DOHH2 (cell line): ENCODE measurements at regions not wholly inside any gene's neighbourhood (a gene's known extent, or its start where the extent isn't known, plus 50 kb on each side); places are given as distances from the start of the nearest gene placed in this dataset.

Experiments
- H3F3A ChIP-seq: fragments of 200-600 bp; sonication (generic), shearing (Covaris generic); 2 replicates; pipeline ENCODE4 v1.6.0; 2016; ENCODE audit warnings: antibody characterized with exemption, mild to moderate bottlenecking; ENCODE audit not compliant: control insufficient read depth, insufficient read depth
- H3K27ac ChIP-seq: fragments of 200-600 bp; sonication (generic); 2 replicates; pipeline ENCODE4 v1.5.1; 2014; ENCODE audit warnings: low read depth, mild to moderate bottlenecking, low read length, moderate library complexity
- H3K27me3 ChIP-seq: fragments of 200-600 bp; sonication (generic); 2 replicates; pipeline ENCODE4 v1.6.1; 2014; ENCODE audit warnings: mild to moderate bottlenecking, low read length, mixed read lengths; ENCODE audit not compliant: control insufficient read depth
- H3K36me3 ChIP-seq: fragments of 200-600 bp; sonication (generic); 2 replicates; pipeline ENCODE4 v1.6.1; 2014; ENCODE audit warnings: mild to moderate bottlenecking, low read length, moderate library complexity, mixed read lengths; ENCODE audit not compliant: control insufficient read depth
- H3K4me1 ChIP-seq: fragments of 200-600 bp; sonication (generic); 2 replicates; pipeline ENCODE4 v1.6.1; 2014; ENCODE audit warnings: mild to moderate bottlenecking, low read length, mixed read lengths; ENCODE audit not compliant: control insufficient read depth
- H3K4me2 ChIP-seq: fragments of 200-600 bp; sonication (generic); 2 replicates; pipeline ENCODE4 v1.6.0; 2014; ENCODE audit warnings: mild to moderate bottlenecking, low read length, moderate library complexity
- H3K4me3 ChIP-seq: fragments of 200-600 bp; sonication (generic); 2 replicates; pipeline ENCODE4 v1.5.1; 2014; ENCODE audit warnings: mild to moderate bottlenecking, low read length, mixed read lengths
- H3K79me2 ChIP-seq: fragments of 200-600 bp; sonication (generic); 2 replicates; pipeline ENCODE4 v1.6.1; 2014; ENCODE audit warnings: mild to moderate bottlenecking, low read length, mixed read lengths; ENCODE audit not compliant: control insufficient read depth
- H3K9me2 ChIP-seq: fragments of 200-600 bp; sonication (generic); replicated peaks from 2 replicates; pipeline ENCODE4 v1.6.1; 2014; ENCODE audit warnings: mild to moderate bottlenecking, low read length, mixed read lengths; ENCODE audit not compliant: control insufficient read depth
- H3K9me3 ChIP-seq: fragments of 200-600 bp; sonication (generic); 2 replicates; pipeline ENCODE4 v1.6.1; 2014; ENCODE audit warnings: antibody characterized with exemption, low read length, mixed read lengths; ENCODE audit not compliant: control insufficient read depth, insufficient read depth
- H4K20me1 ChIP-seq: fragments of 200-600 bp; sonication (generic); 2 replicates; pipeline ENCODE4 v1.6.0; 2014; ENCODE audit warnings: low read depth, mild to moderate bottlenecking, antibody characterized with exemption, low read length, moderate library complexity; ENCODE audit not compliant: control insufficient read depth, insufficient read depth
- CTCF ChIP-seq: fragments of 200-600 bp; sonication (generic); IDR thresholded peaks from one replicate; pipeline ENCODE4 v1.5.1; 2014; ENCODE audit warnings: antibody characterized with exemption, mild to moderate bottlenecking, low read depth, low read length; ENCODE audit not compliant: poor library complexity, severe bottlenecking
- EZH2phosphoT487 ChIP-seq: fragments of 200-600 bp; sonication (generic); IDR thresholded peaks from 2 replicates; pipeline ENCODE4 v1.6.1; 2017; ENCODE audit warnings: borderline replicate concordance, mild to moderate bottlenecking, antibody characterized with exemption, low read length, moderate library complexity, mixed read lengths

GRCh38 chr1:234840253-234840652 is 230.3 kb upstream of the IRF2BP2 start:
- Histone ChIP-seq H3K4me2 (no peak overlapping the region), H3K4me3 (no peak overlapping the region)
- TF ChIP-seq EZH2phosphoT487 (no peak), CTCF (no peak)

DNA sequence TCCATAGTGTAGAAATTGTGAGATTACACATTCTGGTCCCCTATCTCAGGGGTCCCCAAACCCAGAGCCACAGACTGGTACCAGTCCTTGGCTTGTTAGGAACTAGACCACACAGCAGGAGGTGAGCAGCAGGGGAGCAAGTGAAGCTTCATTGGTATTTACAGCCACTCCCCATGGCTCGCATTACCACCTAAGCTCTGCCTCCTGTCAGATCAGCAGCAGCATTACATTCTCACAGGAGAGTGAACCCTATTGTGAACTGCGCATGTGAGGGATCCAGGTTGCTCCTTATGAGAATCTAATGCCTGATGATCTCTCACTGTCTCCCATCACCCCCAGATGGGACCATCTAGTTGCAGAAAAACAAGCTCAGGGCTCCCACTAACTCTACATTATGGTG is 229.7 kb upstream of the IRF2BP2 start:
- Histone ChIP-seq H3F3A (no peaks in the 10 kb centered on the region), H3K9me2 (no peaks in the 10 kb centered on the region), H3K9me3 (no peaks in the 10 kb centered on the region), H3K27me3 (peaks cover 66% of the 10 kb centered on the region), H3K36me3 (no peaks in the 10 kb centered on the region), H3K27ac (no peak overlapping the region), H3K79me2 (no peaks in the 10 kb centered on the region), H4K20me1 (no peaks in the 10 kb centered on the region), H3K4me1 (no peaks in the 10 kb centered on the region), H3K4me2 (no peak overlapping the region), H3K4me3 (no peak overlapping the region)
- TF ChIP-seq EZH2phosphoT487 (no peak), CTCF (no peak)

More at GRCh38 chr1:234840253-234840652, 230.3 kb upstream of the IRF2BP2 start:
- Histone ChIP-seq H3K4me1 (no peaks in the 10 kb centered on the region), H3K36me3 (no peaks in the 10 kb centered on the region), H3K9me3 (no peaks in the 10 kb centered on the region), H4K20me1 (no peaks in the 10 kb centered on the region), H3K27me3 (peaks cover 69% of the 10 kb centered on the region), H3K27ac (no peak overlapping the region), H3K79me2 (no peaks in the 10 kb centered on the region), H3K9me2 (no peaks in the 10 kb centered on the region), H3F3A (no peaks in the 10 kb centered on the region)

GRCh38 chr1:234838820-234839219 is 228.8 kb upstream of the IRF2BP2 start:
- Histone ChIP-seq H3K27me3 (peaks cover 57% of the 10 kb centered on the region), H3F3A (no peaks in the 10 kb centered on the region), H3K4me2 (no peak overlapping the region), H3K36me3 (no peaks in the 10 kb centered on the region), H3K79me2 (no peaks in the 10 kb centered on the region), H3K4me1 (no peaks in the 10 kb centered on the region), H3K9me2 (no peaks in the 10 kb centered on the region), H3K9me3 (no peaks in the 10 kb centered on the region), H3K27ac (no peak overlapping the region), H4K20me1 (no peaks in the 10 kb centered on the region), H3K4me3 (no peak overlapping the region)
- TF ChIP-seq CTCF (no peak), EZH2phosphoT487 (no peak)

DNA sequence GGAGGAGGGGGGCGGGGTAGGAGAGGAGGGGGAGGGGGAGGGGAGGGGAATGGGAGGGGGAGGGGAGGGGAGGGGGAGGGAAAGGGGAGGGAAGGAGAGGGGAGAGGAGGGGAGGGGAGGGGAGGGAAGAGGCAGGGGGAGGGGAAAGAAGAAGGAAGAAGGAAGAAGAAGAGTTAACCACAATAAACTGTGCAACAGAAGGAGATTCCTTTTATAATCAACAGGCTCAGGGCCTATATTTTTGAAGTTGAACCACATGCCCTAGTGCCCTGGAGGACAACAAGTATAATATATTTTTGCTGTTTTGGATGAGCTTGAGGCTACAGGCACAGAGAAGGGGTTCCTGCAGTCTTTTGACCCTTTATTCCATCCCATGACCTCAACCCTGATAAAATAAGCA is 228.2 kb upstream of the IRF2BP2 start:
- Histone ChIP-seq H3K4me3 (no peak overlapping the region), H3K4me2 (no peak overlapping the region)

More for the DNA sequence above, 228.2 kb upstream of the IRF2BP2 start:
- no peaks in the 10 kb centered on the region for H3F3A ChIP-seq
- TF ChIP-seq EZH2phosphoT487 (no peak), CTCF (no peak)
- no peaks in the 10 kb centered on the region for H4K20me1 ChIP-seq
- H3K27me3 ChIP-seq: peaks cover 53% of the 10 kb centered on the region
- no peaks in the 10 kb centered on the region for H3K9me3 ChIP-seq
- H3K9me2 ChIP-seq: no peaks in the 10 kb centered on the region
- no peak overlapping the region for H3K27ac ChIP-seq
- H3K79me2 ChIP-seq: no peaks in the 10 kb centered on the region
- no peaks in the 10 kb centered on the region for H3K36me3 ChIP-seq
- no peaks in the 10 kb centered on the region for H3K4me1 ChIP-seq
